ENCODE measurements at regions not wholly inside any gene's neighbourhood (a gene's known extent, or its start where the extent isn't known, plus 50 kb on each side); places are given as distances from the start of the nearest gene placed in this dataset.
"Not testable (repeated sequence)": the region's sequence is repeated elsewhere in the genome, so short reads cannot be mapped to it uniquely, and the experiment has no call there.

- TF ChIP-seq, protein P1, sequence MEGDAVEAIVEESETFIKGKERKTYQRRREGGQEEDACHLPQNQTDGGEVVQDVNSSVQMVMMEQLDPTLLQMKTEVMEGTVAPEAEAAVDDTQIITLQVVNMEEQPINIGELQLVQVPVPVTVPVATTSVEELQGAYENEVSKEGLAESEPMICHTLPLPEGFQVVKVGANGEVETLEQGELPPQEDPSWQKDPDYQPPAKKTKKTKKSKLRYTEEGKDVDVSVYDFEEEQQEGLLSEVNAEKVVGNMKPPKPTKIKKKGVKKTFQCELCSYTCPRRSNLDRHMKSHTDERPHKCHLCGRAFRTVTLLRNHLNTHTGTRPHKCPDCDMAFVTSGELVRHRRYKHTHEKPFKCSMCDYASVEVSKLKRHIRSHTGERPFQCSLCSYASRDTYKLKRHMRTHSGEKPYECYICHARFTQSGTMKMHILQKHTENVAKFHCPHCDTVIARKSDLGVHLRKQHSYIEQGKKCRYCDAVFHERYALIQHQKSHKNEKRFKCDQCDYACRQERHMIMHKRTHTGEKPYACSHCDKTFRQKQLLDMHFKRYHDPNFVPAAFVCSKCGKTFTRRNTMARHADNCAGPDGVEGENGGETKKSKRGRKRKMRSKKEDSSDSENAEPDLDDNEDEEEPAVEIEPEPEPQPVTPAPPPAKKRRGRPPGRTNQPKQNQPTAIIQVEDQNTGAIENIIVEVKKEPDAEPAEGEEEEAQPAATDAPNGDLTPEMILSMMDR (IDR thresholded peaks at IDR 0.05; ENCODE audit: low read depth, low read length), result no peak
- Histone ChIP-seq H3K27me3 (ENCODE audit: insufficient read depth, low read depth, severe bottlenecking) (no peaks in the 10 kb centered on the region), H3K27ac (no peak overlapping the region), H3K4me3 (ENCODE audit: low read depth, low read length) (no peak overlapping the region), H3K9me3 (ENCODE audit: severe bottlenecking) (no peaks in the 10 kb centered on the region), H3K36me3 (no peaks in the 10 kb centered on the region)
- no peak for DNase-seq
These were observed 368.5 kb downstream of the RPS6KC1 start for GRCh38 chr1:213419401-213420030.

DNA sequence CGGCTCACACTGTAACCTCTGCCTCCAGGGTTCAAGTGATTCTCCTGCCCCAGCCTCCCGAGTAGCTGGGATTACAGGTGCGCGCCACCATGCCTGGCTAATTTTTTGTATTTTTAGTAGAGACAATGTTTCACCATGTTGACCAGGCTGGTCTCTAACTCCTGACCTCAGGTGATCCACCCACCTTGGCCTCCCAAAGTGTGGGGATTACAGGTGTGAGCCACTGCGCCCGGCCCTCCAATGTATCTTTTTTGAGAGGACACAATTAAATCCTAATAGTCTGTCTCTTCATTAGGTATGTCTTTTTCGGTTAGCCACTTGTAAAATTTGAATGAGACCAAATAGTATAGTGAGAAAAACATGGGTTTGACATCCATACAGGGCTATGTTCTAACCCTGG is 370.1 kb downstream of the RPS6KC1 start:
- H3K36me3 ChIP-seq; H3K4me3 ChIP-seq (ENCODE audit: low read depth, low read length); H3K27ac ChIP-seq; H3K9me3 ChIP-seq (ENCODE audit: severe bottlenecking); H3K27me3 ChIP-seq (ENCODE audit: insufficient read depth, low read depth, severe bottlenecking); DNase-seq: not testable (repeated sequence)

DNA sequence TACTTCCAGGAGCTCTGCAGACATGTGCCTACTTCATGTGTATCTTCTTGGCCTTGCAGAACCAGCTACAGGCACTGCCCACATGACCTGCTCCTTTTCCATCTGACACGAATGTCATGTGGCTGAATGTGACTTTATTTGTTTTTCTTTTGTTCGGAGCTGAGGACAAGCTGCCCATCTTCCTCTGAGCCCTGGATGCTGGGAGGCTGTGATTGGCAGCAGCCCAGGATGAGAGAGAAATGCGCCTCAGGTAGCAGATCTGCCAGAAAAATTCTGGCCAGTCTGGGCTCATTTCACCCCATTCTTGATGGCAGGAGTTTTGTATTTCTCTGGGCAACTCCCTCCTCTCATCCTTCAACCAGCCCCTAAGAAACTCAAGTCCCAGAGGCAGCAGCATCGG is 372.0 kb downstream of the RPS6KC1 start:
- Histone ChIP-seq H3K9me3 (ENCODE audit: severe bottlenecking) (no peaks in the 10 kb centered on the region), H3K27me3 (ENCODE audit: insufficient read depth, low read depth, severe bottlenecking) (no peaks in the 10 kb centered on the region), H3K27ac (no peak overlapping the region), H3K4me3 (ENCODE audit: low read depth, low read length) (no peak overlapping the region), H3K36me3 (no peaks in the 10 kb centered on the region)
- DNase-seq, result no peak
- TF ChIP-seq, protein P1 (IDR thresholded peaks at IDR 0.05; ENCODE audit: low read depth, low read length), result no peak

DNA sequence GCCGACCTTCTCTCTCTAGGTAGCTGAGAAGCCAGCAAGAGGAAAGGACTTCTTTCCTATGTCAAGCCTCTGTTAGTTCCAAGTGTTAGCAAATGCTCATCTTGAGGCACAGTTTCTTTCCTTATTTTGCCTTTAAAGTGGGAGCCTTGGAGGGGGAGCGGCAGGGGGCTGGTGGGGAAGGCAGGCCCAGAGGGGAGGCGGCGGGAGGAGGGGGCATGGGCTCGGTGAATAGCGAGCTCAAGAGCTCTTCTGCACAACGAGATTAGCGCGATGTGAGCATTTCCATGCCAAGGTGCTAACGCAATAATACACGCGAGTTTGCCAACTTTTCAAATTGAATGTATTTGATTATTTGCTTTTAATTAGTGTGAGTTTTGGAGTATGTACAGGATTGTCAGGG is 372.6 kb downstream of the RPS6KC1 start:
- no peaks in the 10 kb centered on the region for H3K9me3 ChIP-seq (ENCODE audit: severe bottlenecking)

GRCh38 chr1:213425376-213426030 is 374.5 kb downstream of the RPS6KC1 start:
- Histone ChIP-seq H3K36me3 (no peaks in the 10 kb centered on the region), H3K27me3 (ENCODE audit: insufficient read depth, low read depth, severe bottlenecking) (no peaks in the 10 kb centered on the region), H3K27ac (no peak overlapping the region), H3K9me3 (ENCODE audit: severe bottlenecking) (no peaks in the 10 kb centered on the region), H3K4me3 (ENCODE audit: low read depth, low read length) (no peak overlapping the region)
- DNase-seq, result no peak
- TF ChIP-seq, protein P1 (IDR thresholded peaks at IDR 0.05; ENCODE audit: low read depth, low read length), result no peak

More for the DNA sequence above, 372.6 kb downstream of the RPS6KC1 start:
- H3K36me3 ChIP-seq, result no peaks in the 10 kb centered on the region
- TF ChIP-seq, protein P1 (IDR thresholded peaks at IDR 0.05; ENCODE audit: low read depth, low read length), result no peak
- H3K27me3 ChIP-seq (ENCODE audit: insufficient read depth, low read depth, severe bottlenecking), result no peaks in the 10 kb centered on the region
- no peak overlapping the region for H3K27ac ChIP-seq
- DNase-seq, result no peak
- H3K4me3 ChIP-seq (ENCODE audit: low read depth, low read length), result no peak overlapping the region

GRCh38 chr1:213429642-213430041 is 378.6 kb downstream of the RPS6KC1 start:
- Histone ChIP-seq H3K9me3 (ENCODE audit: severe bottlenecking) (no peaks in the 10 kb centered on the region), H3K36me3 (no peaks in the 10 kb centered on the region), H3K27ac (no peak overlapping the region), H3K27me3 (ENCODE audit: insufficient read depth, low read depth, severe bottlenecking) (no peaks in the 10 kb centered on the region), H3K4me3 (ENCODE audit: low read depth, low read length) (no peak overlapping the region)
- DNase-seq, result no peak
- TF ChIP-seq, protein P1 (IDR thresholded peaks at IDR 0.05; ENCODE audit: low read depth, low read length), result no peak
